BJ (cell line): ENCODE measurements at regions not wholly inside any gene's neighbourhood (a gene's known extent, or its start where the extent isn't known, plus 50 kb on each side); places are given as distances from the start of the nearest gene placed in this dataset.

ENCODE experiments used
- CTCF ChIA-PET: fragments of 350-600 bp; formaldehyde crosslinking; extraction: SDS; loops from one replicate; lab custom pipeline; 2021; ENCODE audit warnings: antibody characterized with exemption, inconsistent platforms; lab: Yijun Ruan, JAX
- POLR2A ChIA-PET: fragments of 300-600 bp; sonication (Branson Sonifier 250); formaldehyde crosslinking; extraction: SDS; loops from one replicate; lab custom pipeline; 2021; ENCODE audit warnings: antibody characterized with exemption; lab: Charles Lee
- DNase-seq: peaks from one replicate; pipeline ENCODE4 v3.0.0-alpha.2; 2011; ENCODE audit warnings: low read depth
- H3K27me3 ChIP-seq: 2 replicates; pipeline ENCODE4 v1.6.0; 2011; ENCODE audit warnings: low read length; ENCODE audit not compliant: control insufficient read depth, insufficient read depth
- H3K36me3 ChIP-seq: 2 replicates; pipeline ENCODE4 v1.5.1; 2011; ENCODE audit warnings: low read length; ENCODE audit not compliant: control insufficient read depth, insufficient read depth
- H3K4me3 ChIP-seq: 2 replicates; pipeline ENCODE4 v1.5.1; 2011; ENCODE audit warnings: low read depth, mild to moderate bottlenecking, control low read depth, low read length
- CTCF ChIP-seq: IDR thresholded peaks from 2 replicates; pipeline ENCODE4 v1.5.1; 2011; ENCODE audit warnings: low read depth, mild to moderate bottlenecking, control low read depth, inconsistent platforms, low read length, moderate library complexity; ENCODE audit not compliant: insufficient read depth

- H3K27me3 ChIP-seq: no peaks in the 10 kb centered on the region
- POLR2A ChIA-PET: no interaction called here
These were observed 655.2 kb downstream of the RAPGEF2 start for GRCh38 chr4:159758061-159758460.

GRCh38 chr4:159762672-159763071, 659.8 kb downstream of the RAPGEF2 start:
- H3K4me3 ChIP-seq: no peak overlapping the region
- no peaks in the 10 kb centered on the region for H3K36me3 ChIP-seq
- ChIA-PET CTCF (no interaction called here), POLR2A (no interaction called here)
- no peaks in the 10 kb centered on the region for H3K27me3 ChIP-seq
- no peak for TF ChIP-seq CTCF
- DNase-seq: no peak

More at GRCh38 chr4:159758061-159758460, 655.2 kb downstream of the RAPGEF2 start:
- CTCF ChIA-PET: no interaction called here
- Histone ChIP-seq H3K4me3 (no peak overlapping the region), H3K36me3 (no peaks in the 10 kb centered on the region)
- TF ChIP-seq CTCF: no peak
- DNase-seq: no peak

- peak; percentile 12 for DNase-seq
- Histone ChIP-seq H3K4me3 (no peak overlapping the region), H3K36me3 (no peaks in the 10 kb centered on the region), H3K27me3 (no peaks in the 10 kb centered on the region)
- ChIA-PET CTCF (interaction anchor here (1.1 to 2.0 kb wide), 2 partner anchors 12 to 277 kb away, joined by 4 read pairs; no protein-coding TSS in a partner anchor), POLR2A (no interaction called here)
- peak; percentile 45; the same call in 1 of the 2 replicates for TF ChIP-seq CTCF
These were observed 661.6 kb downstream of the RAPGEF2 start for GRCh38 chr4:159764343-159764952.

GRCh38 chr4:159765382-159765781, 662.5 kb downstream of the RAPGEF2 start:
- DNase-seq: no peak
- ChIA-PET CTCF (interaction anchor here (1.1 to 2.0 kb wide), 2 partner anchors 13 to 278 kb away, joined by 4 read pairs; no protein-coding TSS in a partner anchor), POLR2A (interaction anchor here (0.5 kb wide), 1 partner anchor 623 kb away, joined by 5 read pairs; no protein-coding TSS in a partner anchor)
- no peaks in the 10 kb centered on the region for H3K27me3 ChIP-seq
- H3K4me3 ChIP-seq: no peak overlapping the region
- TF ChIP-seq CTCF: no peak
- no peaks in the 10 kb centered on the region for H3K36me3 ChIP-seq

GRCh38 chr4:159766241-159766640, 663.4 kb downstream of the RAPGEF2 start:
- CTCF ChIA-PET: no interaction called here
- POLR2A ChIA-PET: no interaction called here
- no peak for DNase-seq
- Histone ChIP-seq H3K27me3 (no peaks in the 10 kb centered on the region), H3K36me3 (no peaks in the 10 kb centered on the region), H3K4me3 (no peak overlapping the region)
- TF ChIP-seq CTCF: no peak
